H1 (cell line): ENCODE measurements at regions not wholly inside any gene's neighbourhood (a gene's known extent, or its start where the extent isn't known, plus 50 kb on each side); places are given as distances from the start of the nearest gene placed in this dataset.

Experiments used
- BACH1 ChIP-seq: IDR thresholded peaks from 2 replicates; pipeline ENCODE4 v1.6.1; 2012; ENCODE audit warnings: low read length, improper control_type of control experiment
- BRCA1 ChIP-seq: IDR thresholded peaks from 2 replicates; pipeline ENCODE4 v1.6.1; 2012; ENCODE audit warnings: low read depth, low read length, improper control_type of control experiment
- JUN ChIP-seq: IDR thresholded peaks from 2 replicates; pipeline ENCODE4 v1.6.1; 2011; ENCODE audit warnings: low read depth, mild to moderate bottlenecking, improper control_type of control experiment, low read length
- RXRA ChIP-seq: IDR thresholded peaks from 2 replicates; pipeline ENCODE4 v1.6.1; 2011; ENCODE audit warnings: low read depth, mild to moderate bottlenecking, low read length, moderate library complexity; ENCODE audit not compliant: insufficient read depth
- TAF7 ChIP-seq: optimal IDR thresholded peaks from 2 replicates; pipeline ENCODE3; 2011; ENCODE audit warnings: low read depth, mild to moderate bottlenecking, inconsistent platforms, low read length, moderate library complexity, borderline replicate concordance
- TEAD4 ChIP-seq: IDR thresholded peaks from 2 replicates; pipeline ENCODE4 v1.6.1; 2012; ENCODE audit warnings: low read depth, low read length, inconsistent platforms, mixed read lengths

DNA sequence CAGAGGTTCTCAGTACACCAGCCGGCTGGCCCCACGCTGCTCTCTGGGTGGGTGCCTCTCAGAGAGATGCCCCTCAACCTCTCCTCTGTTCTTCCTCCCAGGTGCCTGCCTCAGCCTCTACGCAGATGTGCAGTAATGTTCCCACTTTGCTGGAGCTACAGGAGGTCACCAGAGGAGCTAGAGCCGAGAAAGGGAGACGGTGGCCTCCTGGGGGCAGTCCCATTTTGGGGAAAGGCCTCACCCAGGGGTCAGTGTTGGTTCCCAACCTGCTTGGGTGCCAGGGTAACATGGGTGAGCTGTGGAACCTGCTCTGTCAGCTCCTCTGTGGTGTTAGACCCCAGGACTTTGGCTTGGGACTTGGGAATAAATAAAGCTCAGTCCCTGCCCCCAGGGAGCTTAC is 145.3 kb upstream of the MLN start (continued):
- TF ChIP-seq TEAD4 (no peak), BACH1 (no peak), TAF7 (no peak), BRCA1 (no peak), RXRA (no peak), JUN (no peak)
